DOHH2 (cell line): ENCODE measurements at regions not wholly inside any gene's neighbourhood (a gene's known extent, or its start where the extent isn't known, plus 50 kb on each side); places are given as distances from the start of the nearest gene placed in this dataset.

ENCODE experiments used
- H3F3A ChIP-seq: fragments of 200-600 bp; sonication (generic), shearing (Covaris generic); 2 replicates; pipeline ENCODE4 v1.6.0; 2016; ENCODE audit warnings: antibody characterized with exemption, mild to moderate bottlenecking; ENCODE audit not compliant: control insufficient read depth, insufficient read depth
- H3K27ac ChIP-seq: fragments of 200-600 bp; sonication (generic); 2 replicates; pipeline ENCODE4 v1.5.1; 2014; ENCODE audit warnings: low read depth, mild to moderate bottlenecking, low read length, moderate library complexity
- H3K27me3 ChIP-seq: fragments of 200-600 bp; sonication (generic); 2 replicates; pipeline ENCODE4 v1.6.1; 2014; ENCODE audit warnings: mild to moderate bottlenecking, low read length, mixed read lengths; ENCODE audit not compliant: control insufficient read depth
- H3K36me3 ChIP-seq: fragments of 200-600 bp; sonication (generic); 2 replicates; pipeline ENCODE4 v1.6.1; 2014; ENCODE audit warnings: mild to moderate bottlenecking, low read length, moderate library complexity, mixed read lengths; ENCODE audit not compliant: control insufficient read depth
- H3K4me1 ChIP-seq: fragments of 200-600 bp; sonication (generic); 2 replicates; pipeline ENCODE4 v1.6.1; 2014; ENCODE audit warnings: mild to moderate bottlenecking, low read length, mixed read lengths; ENCODE audit not compliant: control insufficient read depth
- H3K4me2 ChIP-seq: fragments of 200-600 bp; sonication (generic); 2 replicates; pipeline ENCODE4 v1.6.0; 2014; ENCODE audit warnings: mild to moderate bottlenecking, low read length, moderate library complexity
- H3K4me3 ChIP-seq: fragments of 200-600 bp; sonication (generic); 2 replicates; pipeline ENCODE4 v1.5.1; 2014; ENCODE audit warnings: mild to moderate bottlenecking, low read length, mixed read lengths
- H3K79me2 ChIP-seq: fragments of 200-600 bp; sonication (generic); 2 replicates; pipeline ENCODE4 v1.6.1; 2014; ENCODE audit warnings: mild to moderate bottlenecking, low read length, mixed read lengths; ENCODE audit not compliant: control insufficient read depth
- H3K9me2 ChIP-seq: fragments of 200-600 bp; sonication (generic); replicated peaks from 2 replicates; pipeline ENCODE4 v1.6.1; 2014; ENCODE audit warnings: mild to moderate bottlenecking, low read length, mixed read lengths; ENCODE audit not compliant: control insufficient read depth
- H3K9me3 ChIP-seq: fragments of 200-600 bp; sonication (generic); 2 replicates; pipeline ENCODE4 v1.6.1; 2014; ENCODE audit warnings: antibody characterized with exemption, low read length, mixed read lengths; ENCODE audit not compliant: control insufficient read depth, insufficient read depth
- H4K20me1 ChIP-seq: fragments of 200-600 bp; sonication (generic); 2 replicates; pipeline ENCODE4 v1.6.0; 2014; ENCODE audit warnings: low read depth, mild to moderate bottlenecking, antibody characterized with exemption, low read length, moderate library complexity; ENCODE audit not compliant: control insufficient read depth, insufficient read depth
- CTCF ChIP-seq: fragments of 200-600 bp; sonication (generic); IDR thresholded peaks from one replicate; pipeline ENCODE4 v1.5.1; 2014; ENCODE audit warnings: antibody characterized with exemption, mild to moderate bottlenecking, low read depth, low read length; ENCODE audit not compliant: poor library complexity, severe bottlenecking
- EZH2phosphoT487 ChIP-seq: fragments of 200-600 bp; sonication (generic); IDR thresholded peaks from 2 replicates; pipeline ENCODE4 v1.6.1; 2017; ENCODE audit warnings: borderline replicate concordance, mild to moderate bottlenecking, antibody characterized with exemption, low read length, moderate library complexity, mixed read lengths

DNA sequence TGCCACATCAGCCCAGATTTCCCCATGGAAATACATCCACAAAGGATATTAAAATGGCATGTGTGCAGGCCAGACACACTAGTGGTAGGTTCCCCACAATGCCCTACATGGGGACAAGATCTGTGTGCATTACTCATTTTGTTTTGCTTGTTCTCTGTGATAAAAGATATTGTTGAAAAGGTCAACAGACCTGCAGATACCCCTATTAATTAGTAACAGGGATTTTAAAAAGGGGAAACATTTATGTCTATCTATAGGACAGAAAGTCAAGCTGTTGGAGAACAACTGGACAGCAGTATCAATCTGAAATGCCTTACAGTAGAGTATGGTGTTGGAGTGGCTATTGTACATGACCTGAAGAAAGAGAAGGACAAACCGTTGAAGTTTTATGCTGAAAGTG, 596.0 kb upstream of the GRM7 start:
- Histone ChIP-seq H3K36me3 (no peaks in the 10 kb centered on the region), H3K79me2 (no peaks in the 10 kb centered on the region), H3K9me2 (no peaks in the 10 kb centered on the region), H3K4me1 (peaks cover 23% of the 10 kb centered on the region), H3K27me3 (no peaks in the 10 kb centered on the region), H4K20me1 (no peaks in the 10 kb centered on the region), H3K27ac (no peak overlapping the region), H3K4me2 (peak overlapping the region; percentile 42), H3K4me3 (peak overlapping the region; percentile 18), H3F3A (no peaks in the 10 kb centered on the region), H3K9me3 (no peaks in the 10 kb centered on the region)
- no peak for TF ChIP-seq EZH2phosphoT487
- TF ChIP-seq CTCF = no peak

- no peaks in the 10 kb centered on the region for H3K27me3 ChIP-seq
- H3F3A ChIP-seq = no peaks in the 10 kb centered on the region
- H3K27ac ChIP-seq = no peak overlapping the region
- no peaks in the 10 kb centered on the region for H4K20me1 ChIP-seq
- no peaks in the 10 kb centered on the region for H3K36me3 ChIP-seq
- H3K9me2 ChIP-seq = no peaks in the 10 kb centered on the region
- no peak overlapping the region for H3K4me3 ChIP-seq
- H3K79me2 ChIP-seq = no peaks in the 10 kb centered on the region
- TF ChIP-seq EZH2phosphoT487 (no peak), CTCF (no peak)
- H3K4me1 ChIP-seq = peaks cover 23% of the 10 kb centered on the region
- H3K9me3 ChIP-seq = no peaks in the 10 kb centered on the region
- no peak overlapping the region for H3K4me2 ChIP-seq
Measured at GRCh38 chr3:6266135-6266534, 594.8 kb upstream of the GRM7 start.

DNA sequence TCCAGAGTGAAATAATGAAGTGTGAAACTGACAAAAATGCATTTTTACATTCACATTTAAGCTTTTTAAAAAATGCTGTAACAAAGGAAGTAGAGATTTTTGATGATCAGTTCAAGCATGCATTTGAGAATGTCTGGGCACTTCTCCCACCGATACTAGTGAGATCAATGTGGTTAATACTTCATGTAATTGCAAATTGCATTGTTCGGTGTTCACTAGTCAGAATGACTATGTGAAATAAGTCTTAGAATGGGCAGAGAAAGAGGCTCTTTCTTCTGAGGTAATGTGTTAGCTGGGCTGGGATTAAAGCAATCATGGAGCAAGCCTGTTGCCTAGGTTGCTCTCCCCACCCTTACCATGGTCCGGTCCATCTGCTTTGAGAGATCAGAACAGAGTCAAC, 587.0 kb upstream of the GRM7 start:
- Histone ChIP-seq H4K20me1 (no peaks in the 10 kb centered on the region), H3K27me3 (no peaks in the 10 kb centered on the region), H3F3A (no peaks in the 10 kb centered on the region), H3K27ac (no peak overlapping the region), H3K4me2 (no peak overlapping the region), H3K9me2 (no peaks in the 10 kb centered on the region), H3K4me3 (no peak overlapping the region), H3K36me3 (no peaks in the 10 kb centered on the region), H3K4me1 (no peaks in the 10 kb centered on the region), H3K9me3 (no peaks in the 10 kb centered on the region), H3K79me2 (no peaks in the 10 kb centered on the region)
- no peak for TF ChIP-seq CTCF
- no peak for TF ChIP-seq EZH2phosphoT487
